GM12878 (cell line): ENCODE measurements at regions not wholly inside any gene's neighbourhood (a gene's known extent, or its start where the extent isn't known, plus 50 kb on each side); places are given as distances from the start of the nearest gene placed in this dataset.

Experiments used
- EP300 ChIP-seq, 2 experiments: fragments of 150-350 bp in 1 of 2; IDR thresholded peaks; 2 replicates each; pipeline ENCODE4 v1.6.1; 2011 to 2012; ENCODE audit warnings: low read depth in 2 of 2, low read length in 2 of 2, borderline replicate concordance in 1 of 2, improper control_type of control experiment in 1 of 2, inconsistent platforms in 1 of 2; ENCODE audit not compliant: control insufficient read depth in 1 of 2
- SP1 ChIP-seq: IDR thresholded peaks from one replicate; pipeline ENCODE4 v1.6.1; 2011; ENCODE audit warnings: low read depth, low read length
- TF ChIP-seq, protein P1 (sequence below), 3 experiments: IDR thresholded peaks in 2 of 3; conservative IDR thresholded peaks in 1 of 3; 2 replicates each; pipeline ENCODE4 v1.5.1; 2011; ENCODE audit warnings: low read depth in 3 of 3, low read length in 3 of 3, mild to moderate bottlenecking in 3 of 3, control low read depth in 2 of 3, moderate library complexity in 2 of 3, inconsistent platforms in 1 of 3, mixed read lengths in 1 of 3; ENCODE audit not compliant: control insufficient read depth in 2 of 3, insufficient read depth in 1 of 3; ENCODE audit errors: extremely low read depth in 1 of 3

GRCh38 chr18:1026930-1027329, 122.3 kb downstream of the ADCYAP1 start:
- TF ChIP-seq, protein P1, sequence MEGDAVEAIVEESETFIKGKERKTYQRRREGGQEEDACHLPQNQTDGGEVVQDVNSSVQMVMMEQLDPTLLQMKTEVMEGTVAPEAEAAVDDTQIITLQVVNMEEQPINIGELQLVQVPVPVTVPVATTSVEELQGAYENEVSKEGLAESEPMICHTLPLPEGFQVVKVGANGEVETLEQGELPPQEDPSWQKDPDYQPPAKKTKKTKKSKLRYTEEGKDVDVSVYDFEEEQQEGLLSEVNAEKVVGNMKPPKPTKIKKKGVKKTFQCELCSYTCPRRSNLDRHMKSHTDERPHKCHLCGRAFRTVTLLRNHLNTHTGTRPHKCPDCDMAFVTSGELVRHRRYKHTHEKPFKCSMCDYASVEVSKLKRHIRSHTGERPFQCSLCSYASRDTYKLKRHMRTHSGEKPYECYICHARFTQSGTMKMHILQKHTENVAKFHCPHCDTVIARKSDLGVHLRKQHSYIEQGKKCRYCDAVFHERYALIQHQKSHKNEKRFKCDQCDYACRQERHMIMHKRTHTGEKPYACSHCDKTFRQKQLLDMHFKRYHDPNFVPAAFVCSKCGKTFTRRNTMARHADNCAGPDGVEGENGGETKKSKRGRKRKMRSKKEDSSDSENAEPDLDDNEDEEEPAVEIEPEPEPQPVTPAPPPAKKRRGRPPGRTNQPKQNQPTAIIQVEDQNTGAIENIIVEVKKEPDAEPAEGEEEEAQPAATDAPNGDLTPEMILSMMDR (IDR thresholded peaks at IDR 0.05 in 2 of 3, conservative IDR thresholded peaks at IDR 0.05 in 1 of 3; ENCODE audit: control insufficient read depth in 2 of 3, extremely low read depth in 1 of 3, insufficient read depth in 1 of 3, low read depth in 3 of 3, low read length in 3 of 3) = no peak
- no peak for TF ChIP-seq EP300 (IDR thresholded peaks at IDR 0.05; ENCODE audit: borderline replicate concordance in 1 of 2, control insufficient read depth in 1 of 2, low read depth in 2 of 2, low read length in 2 of 2)
- TF ChIP-seq SP1 = no peak
